T-helper 17 cell (primary cell): ENCODE measurements at regions not wholly inside any gene's neighbourhood (a gene's known extent, or its start where the extent isn't known, plus 50 kb on each side); places are given as distances from the start of the nearest gene placed in this dataset.

Experiments used
- ATAC-seq: fragments of 150-1000 bp; cut with Tn5 transposase; 2 replicates; pipeline ENCODE4 v1.10.0; 2021; ENCODE audit warnings: mild to moderate bottlenecking, moderate library complexity
- DNase-seq, 3 donors: peaks; one replicate each; pipeline versions ENCODE4 v3.0.0 to v3.0.0-alpha.2; 2020 to 2021
- H3K9me3 ChIP-seq: one replicate; pipeline ENCODE4 v1.7.0; 2013; ENCODE audit warnings: low read length, mild to moderate bottlenecking; ENCODE audit not compliant: control insufficient read depth, poor library complexity, severe bottlenecking
- H3K27ac Mint-ChIP-seq: one replicate; pipeline ENCODE4 v1.8.0; 2022; ENCODE audit warnings: mild to moderate bottlenecking, moderate library complexity, mixed read lengths
- H3K27me3 Mint-ChIP-seq: one replicate; pipeline ENCODE4 v1.8.0; 2022; ENCODE audit warnings: mixed read lengths
- H3K36me3 Mint-ChIP-seq: one replicate; pipeline ENCODE4 v1.8.0; 2022; ENCODE audit warnings: low read depth, mixed read lengths
- H3K4me1 Mint-ChIP-seq: one replicate; pipeline ENCODE4 v1.8.0; 2022; ENCODE audit warnings: mild to moderate bottlenecking, mixed read lengths
- H3K4me3 Mint-ChIP-seq: one replicate; pipeline ENCODE4 v1.8.0; 2022; ENCODE audit warnings: mild to moderate bottlenecking, moderate library complexity, mixed read lengths

DNA sequence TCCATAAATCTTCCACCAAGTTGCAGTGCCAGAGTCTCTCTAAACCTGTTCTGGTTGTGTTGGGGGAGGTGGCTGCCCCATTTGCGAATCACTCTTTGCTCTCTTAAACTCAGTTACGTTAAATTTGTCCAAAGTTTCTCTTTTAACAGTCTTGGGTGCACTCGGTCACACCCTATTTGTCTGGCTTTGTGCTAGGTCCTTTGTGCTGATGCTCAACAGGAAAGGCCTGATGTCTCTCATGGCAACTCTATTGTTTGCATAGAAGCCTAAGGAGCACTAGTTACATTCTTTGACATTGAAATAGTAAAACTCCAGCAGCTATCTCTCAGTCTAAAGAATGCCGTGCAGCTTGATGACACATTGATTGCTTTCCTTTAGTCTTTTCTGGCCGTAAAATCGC, 105.1 kb downstream of the TRMT11 start:
- no peak overlapping the region for H3K27ac Mint-ChIP-seq
- no peaks in the 10 kb centered on the region for H3K9me3 ChIP-seq
- H3K4me3 Mint-ChIP-seq = no peak overlapping the region
- no peak for ATAC-seq
- H3K4me1 Mint-ChIP-seq = peaks cover 3% of the 10 kb centered on the region
- no peak for DNase-seq
- peaks cover 3% of the 10 kb centered on the region for H3K36me3 Mint-ChIP-seq
- H3K27me3 Mint-ChIP-seq = no peaks in the 10 kb centered on the region

DNA sequence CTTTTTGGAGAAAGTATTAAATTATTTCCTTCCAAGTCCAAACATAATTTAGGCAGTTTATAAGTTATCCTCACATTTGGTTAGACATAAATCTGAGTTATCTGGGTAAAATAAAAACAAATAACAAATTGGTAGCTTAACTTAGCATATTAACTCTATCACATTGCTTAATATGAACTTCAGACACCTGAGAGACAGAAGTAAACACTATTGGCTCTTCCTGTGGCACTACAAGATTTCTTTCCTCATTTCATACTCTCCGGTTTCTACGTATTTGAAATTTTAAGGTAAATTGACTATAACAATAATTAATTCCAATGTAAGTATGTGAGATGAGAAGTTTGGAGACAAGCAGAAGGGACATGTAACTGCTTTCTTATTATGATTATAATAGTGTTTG, 106.8 kb downstream of the TRMT11 start:
- DNase-seq (no peak), ATAC-seq (no peak)
- Mint-ChIP-seq H3K27ac (no peak overlapping the region), H3K4me1 (no peaks in the 10 kb centered on the region), H3K36me3 (peaks cover 1% of the 10 kb centered on the region), H3K4me3 (no peak overlapping the region), H3K27me3 (no peaks in the 10 kb centered on the region)
- no peaks in the 10 kb centered on the region for H3K9me3 ChIP-seq

DNA sequence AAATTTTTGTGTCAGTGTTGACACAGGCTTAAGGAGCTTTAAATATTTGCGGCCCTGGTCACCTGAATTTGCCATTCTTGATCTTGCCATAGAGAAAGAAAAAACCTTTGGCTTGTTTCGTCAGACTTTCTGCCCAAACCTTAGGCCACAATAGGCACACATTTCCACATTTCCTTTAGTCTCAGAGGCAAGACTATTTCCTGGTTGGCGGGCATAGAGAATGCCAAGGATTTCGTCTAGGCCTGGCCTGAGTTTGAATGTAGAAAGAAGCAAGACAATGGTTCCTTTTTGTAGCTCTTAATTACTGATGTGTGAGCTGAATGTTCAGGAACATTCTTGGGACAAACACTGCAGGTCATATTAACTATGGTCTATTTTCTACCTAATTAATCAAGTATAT, 108.1 kb downstream of the TRMT11 start:
- Mint-ChIP-seq H3K36me3 (peaks cover 2% of the 10 kb centered on the region), H3K4me3 (no peak overlapping the region), H3K27me3 (no peaks in the 10 kb centered on the region), H3K4me1 (no peaks in the 10 kb centered on the region), H3K27ac (no peak overlapping the region)
- DNase-seq (no peak), ATAC-seq (no peak)
- H3K9me3 ChIP-seq = no peaks in the 10 kb centered on the region

DNA sequence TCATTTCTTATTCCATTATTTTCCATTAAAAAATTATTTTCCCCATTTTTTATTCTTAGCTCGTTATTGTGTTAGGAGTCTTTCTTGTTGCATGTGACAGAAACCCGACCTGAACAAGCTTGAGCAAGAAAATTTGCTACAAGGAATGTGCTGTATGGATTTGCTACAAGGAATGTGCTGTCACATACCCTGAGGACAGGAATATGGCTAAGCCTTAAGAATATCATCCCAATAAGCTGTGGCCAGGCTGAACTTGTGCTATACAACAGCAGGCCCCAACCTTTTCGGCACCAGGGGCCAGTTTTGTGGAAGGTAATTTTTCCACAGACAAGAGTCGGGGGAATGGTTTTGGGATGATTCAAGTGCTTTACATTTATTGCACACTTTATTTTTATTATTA, 114.0 kb downstream of the TRMT11 start:
- Mint-ChIP-seq H3K4me3 (no peak overlapping the region), H3K27me3 (no peaks in the 10 kb centered on the region), H3K27ac (no peak overlapping the region), H3K36me3 (peaks cover 2% of the 10 kb centered on the region), H3K4me1 (no peaks in the 10 kb centered on the region)
- no peak for DNase-seq
- H3K9me3 ChIP-seq = no peaks in the 10 kb centered on the region
- ATAC-seq = no peak

DNA sequence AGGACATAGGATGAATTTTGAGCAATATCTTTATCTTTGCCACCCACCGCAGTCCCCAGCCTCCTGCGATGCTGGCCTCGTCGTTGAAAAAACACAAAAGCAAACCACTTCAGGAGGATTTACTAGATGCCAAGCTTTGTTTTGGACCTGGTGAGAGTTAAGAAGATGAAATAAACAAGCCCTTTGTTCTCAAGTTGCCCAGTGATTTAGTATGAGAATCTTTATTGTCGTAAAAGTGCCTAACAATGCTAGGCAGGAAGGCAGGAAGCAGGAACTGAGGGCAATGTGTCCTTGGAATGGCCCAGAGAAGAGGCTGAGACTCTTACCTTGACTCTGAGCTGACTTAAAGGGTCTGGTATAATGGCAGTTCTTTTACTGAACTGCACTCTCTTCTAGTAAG, 116.0 kb downstream of the TRMT11 start:
- DNase-seq (no peak), ATAC-seq (no peak)
- H3K36me3 Mint-ChIP-seq = peaks cover 2% of the 10 kb centered on the region
- H3K27me3 Mint-ChIP-seq = no peaks in the 10 kb centered on the region
- H3K4me1 Mint-ChIP-seq = no peaks in the 10 kb centered on the region
- H3K27ac Mint-ChIP-seq = no peak overlapping the region
- H3K4me3 Mint-ChIP-seq = no peak overlapping the region
- H3K9me3 ChIP-seq = no peaks in the 10 kb centered on the region

DNA sequence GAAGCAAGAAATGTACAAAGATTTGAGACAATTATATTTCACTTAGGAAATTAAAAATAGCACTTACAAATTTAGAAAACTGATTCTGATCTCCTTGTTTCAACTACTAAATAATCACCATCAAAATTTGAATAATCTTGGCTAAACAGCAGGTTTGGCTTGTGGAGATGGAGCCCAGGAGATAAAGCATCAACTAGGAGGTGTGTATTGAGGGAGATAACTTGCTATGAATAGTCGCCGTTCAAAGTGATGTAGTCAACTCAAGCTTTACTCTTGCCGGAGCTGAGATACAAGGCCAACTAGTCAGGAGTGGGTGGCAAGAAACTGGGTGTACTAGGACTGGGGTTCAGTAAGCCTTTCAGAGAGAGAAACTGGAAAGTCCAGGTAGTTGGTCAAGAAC, 117.7 kb downstream of the TRMT11 start:
- no peaks in the 10 kb centered on the region for H3K9me3 ChIP-seq
- Mint-ChIP-seq H3K36me3 (no peaks in the 10 kb centered on the region), H3K4me3 (no peak overlapping the region), H3K27me3 (no peaks in the 10 kb centered on the region), H3K27ac (no peak overlapping the region), H3K4me1 (no peaks in the 10 kb centered on the region)
- no peak for ATAC-seq
- no peak for DNase-seq

DNA sequence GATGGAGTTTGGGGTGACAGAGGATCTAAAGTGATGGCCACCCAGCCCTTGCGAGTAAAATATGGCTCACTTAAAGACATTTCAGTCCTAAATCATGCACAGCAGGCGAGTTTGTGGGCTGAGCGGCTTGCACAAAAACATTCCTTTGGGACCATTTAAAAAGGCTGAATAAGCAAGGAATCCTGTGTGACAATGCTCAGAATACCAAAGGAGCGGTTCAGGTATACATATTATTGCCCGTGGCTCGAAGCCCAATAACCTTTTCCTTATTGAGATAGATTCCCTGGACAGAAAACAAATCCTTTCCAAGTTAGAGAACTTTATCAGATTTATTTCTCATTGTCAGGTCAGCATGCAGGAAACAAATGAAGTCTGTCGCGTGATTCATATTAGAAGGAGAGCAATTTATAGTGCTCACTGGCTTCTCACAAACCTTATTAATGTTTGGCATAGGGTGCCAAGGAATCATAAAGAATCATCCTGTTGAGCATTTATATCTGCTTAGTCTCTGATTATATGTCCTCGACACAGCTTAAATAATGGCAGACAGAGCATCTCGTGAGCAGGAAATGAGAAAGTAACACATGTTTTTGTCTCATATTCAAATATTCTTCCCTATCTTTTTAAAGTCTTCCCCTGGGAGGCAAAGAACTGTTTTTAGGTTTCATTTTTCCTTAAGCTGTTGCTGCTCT, 121.3 kb downstream of the TRMT11 start:
- Mint-ChIP-seq H3K36me3 (no peaks in the 10 kb centered on the region), H3K4me3 (no peak overlapping the region), H3K4me1 (no peaks in the 10 kb centered on the region), H3K27ac (no peak overlapping the region), H3K27me3 (no peaks in the 10 kb centered on the region)
- no peak for ATAC-seq
- DNase-seq = no peak
- no peaks in the 10 kb centered on the region for H3K9me3 ChIP-seq

DNA sequence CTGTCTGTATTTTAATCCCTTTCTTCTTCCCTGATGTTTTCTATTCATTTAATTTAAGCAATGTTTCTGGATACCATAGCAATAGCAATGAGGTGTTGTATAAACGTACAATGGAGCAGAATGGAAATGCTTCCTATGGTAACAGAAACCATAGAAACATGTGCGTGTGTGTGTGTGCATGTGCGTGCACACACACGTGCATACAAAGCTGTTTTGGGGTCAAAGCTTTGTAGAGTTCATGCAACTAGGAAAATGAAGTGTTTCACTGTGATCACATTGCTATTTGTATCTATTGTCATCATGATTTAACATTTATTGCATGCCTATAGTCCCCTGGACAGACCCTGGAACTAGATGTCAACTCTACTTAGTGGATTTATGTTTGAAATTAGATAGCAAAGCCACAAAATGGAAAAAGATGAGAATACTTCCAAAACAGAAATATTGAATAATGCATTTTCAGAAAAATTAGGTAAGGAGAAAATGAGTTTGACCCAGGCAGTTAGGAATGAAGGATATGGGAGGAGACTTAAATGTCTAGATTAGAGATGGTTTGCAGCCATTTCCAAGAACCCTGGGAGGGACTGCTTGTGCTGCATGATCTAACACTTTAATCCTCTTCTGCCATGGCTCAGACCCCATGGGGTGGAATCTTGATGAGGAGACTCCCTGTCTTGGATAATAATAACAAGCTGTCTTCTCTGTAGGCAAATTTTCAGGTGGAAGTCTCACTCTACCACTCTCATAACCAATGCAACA, 124.4 kb downstream of the TRMT11 start:
- DNase-seq = no peak
- Mint-ChIP-seq H3K27me3 (no peaks in the 10 kb centered on the region), H3K27ac (no peak overlapping the region), H3K36me3 (peaks cover 3% of the 10 kb centered on the region), H3K4me1 (no peaks in the 10 kb centered on the region), H3K4me3 (no peak overlapping the region)
- no peaks in the 10 kb centered on the region for H3K9me3 ChIP-seq
- ATAC-seq = no peak

DNA sequence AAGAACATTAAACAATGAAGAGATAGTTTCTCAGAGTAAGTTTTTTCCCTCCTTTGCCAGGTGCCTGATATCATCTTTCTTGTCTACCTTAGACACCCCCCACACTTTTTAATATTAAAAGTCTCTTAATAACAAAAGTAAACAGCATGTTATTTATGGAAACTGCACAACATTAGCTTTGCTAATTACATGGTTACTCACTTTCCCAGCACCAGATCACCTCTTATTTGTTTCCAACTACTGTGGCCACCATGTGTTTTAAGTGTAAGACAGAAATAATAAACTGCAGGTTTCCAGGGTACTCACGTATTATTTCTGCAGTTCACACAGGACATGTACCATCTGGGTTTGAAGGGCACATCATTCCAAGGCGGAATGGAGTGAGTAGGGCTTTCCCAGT, 125.0 kb downstream of the TRMT11 start:
- H3K9me3 ChIP-seq = no peaks in the 10 kb centered on the region
- no peak for DNase-seq
- H3K4me1 Mint-ChIP-seq = no peaks in the 10 kb centered on the region
- ATAC-seq = no peak
- no peak overlapping the region for H3K4me3 Mint-ChIP-seq
- no peak overlapping the region for H3K27ac Mint-ChIP-seq
- H3K36me3 Mint-ChIP-seq = peaks cover 3% of the 10 kb centered on the region
- no peaks in the 10 kb centered on the region for H3K27me3 Mint-ChIP-seq

DNA sequence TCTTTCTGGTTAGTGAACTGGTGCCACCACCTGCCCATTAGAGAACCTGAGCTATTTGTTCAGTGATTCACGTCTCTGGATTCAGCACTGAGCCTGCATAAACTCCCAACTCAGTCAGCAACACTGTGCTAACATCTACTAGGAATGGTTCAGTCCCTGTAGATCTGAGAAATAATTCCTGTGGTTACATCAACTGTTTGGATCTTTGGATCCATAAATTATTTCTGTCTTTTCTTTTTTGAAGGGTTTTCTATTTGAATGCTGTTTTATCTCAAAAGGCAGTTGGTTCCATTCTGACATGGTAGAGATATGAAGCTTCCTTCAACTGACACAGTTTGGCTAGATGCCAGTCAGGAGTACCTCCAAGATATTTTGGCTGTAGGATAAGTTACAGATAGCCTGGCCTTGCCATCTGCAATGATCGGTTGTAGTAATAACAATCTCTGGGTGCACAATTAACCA, 125.9 kb downstream of the TRMT11 start:
- Mint-ChIP-seq H3K4me1 (no peaks in the 10 kb centered on the region), H3K27ac (no peak overlapping the region), H3K27me3 (no peaks in the 10 kb centered on the region), H3K36me3 (peaks cover 3% of the 10 kb centered on the region), H3K4me3 (no peak overlapping the region)
- DNase-seq = no peak
- no peak for ATAC-seq
- H3K9me3 ChIP-seq = no peaks in the 10 kb centered on the region

DNA sequence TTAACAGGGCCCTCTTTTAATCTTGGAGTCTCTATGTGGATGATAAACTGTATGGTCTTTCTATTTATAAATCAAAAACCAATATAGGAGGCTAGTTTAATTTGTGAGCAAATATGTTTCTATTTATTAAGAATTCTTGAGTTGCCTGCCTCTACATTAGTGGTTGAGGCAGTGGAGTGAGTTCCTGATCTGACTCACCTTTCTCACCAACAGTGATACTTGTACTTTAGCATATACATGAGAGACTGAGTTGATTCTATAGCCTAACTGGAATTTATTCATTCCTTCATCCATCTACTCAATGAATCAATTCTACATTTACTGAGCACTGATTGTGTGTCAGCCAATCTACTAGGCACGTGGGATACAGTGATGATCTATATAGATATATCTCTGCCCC, 126.9 kb downstream of the TRMT11 start:
- H3K9me3 ChIP-seq = no peaks in the 10 kb centered on the region
- no peaks in the 10 kb centered on the region for H3K4me1 Mint-ChIP-seq
- H3K4me3 Mint-ChIP-seq = no peak overlapping the region
- DNase-seq (no peak), ATAC-seq (no peak)
- no peak overlapping the region for H3K27ac Mint-ChIP-seq
- peaks cover 3% of the 10 kb centered on the region for H3K36me3 Mint-ChIP-seq
- no peaks in the 10 kb centered on the region for H3K27me3 Mint-ChIP-seq

DNA sequence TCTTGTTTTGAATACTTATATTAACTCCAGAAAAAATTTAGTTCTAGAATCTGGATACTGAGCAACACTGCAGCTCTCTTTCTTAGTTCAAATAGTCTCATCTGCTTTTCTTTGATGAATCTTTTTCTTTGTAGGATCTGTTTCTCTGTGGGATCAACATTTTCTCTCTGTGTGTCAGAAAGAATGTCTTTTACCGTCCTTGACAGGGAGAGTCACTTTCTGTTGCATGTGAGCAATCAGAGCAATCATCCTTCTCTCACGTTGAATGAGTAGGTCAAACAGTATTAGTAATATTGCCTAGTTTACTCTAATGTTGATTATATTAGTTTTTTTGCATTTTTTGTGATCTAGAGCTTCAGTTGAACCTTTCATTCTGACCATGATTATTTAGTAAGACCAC, 130.9 kb downstream of the TRMT11 start:
- peaks cover 3% of the 10 kb centered on the region for H3K36me3 Mint-ChIP-seq
- H3K4me1 Mint-ChIP-seq = no peaks in the 10 kb centered on the region
- H3K9me3 ChIP-seq = no peaks in the 10 kb centered on the region
- H3K4me3 Mint-ChIP-seq = no peak overlapping the region
- DNase-seq = no peak
- ATAC-seq = no peak
- H3K27me3 Mint-ChIP-seq = no peaks in the 10 kb centered on the region
- no peak overlapping the region for H3K27ac Mint-ChIP-seq

DNA sequence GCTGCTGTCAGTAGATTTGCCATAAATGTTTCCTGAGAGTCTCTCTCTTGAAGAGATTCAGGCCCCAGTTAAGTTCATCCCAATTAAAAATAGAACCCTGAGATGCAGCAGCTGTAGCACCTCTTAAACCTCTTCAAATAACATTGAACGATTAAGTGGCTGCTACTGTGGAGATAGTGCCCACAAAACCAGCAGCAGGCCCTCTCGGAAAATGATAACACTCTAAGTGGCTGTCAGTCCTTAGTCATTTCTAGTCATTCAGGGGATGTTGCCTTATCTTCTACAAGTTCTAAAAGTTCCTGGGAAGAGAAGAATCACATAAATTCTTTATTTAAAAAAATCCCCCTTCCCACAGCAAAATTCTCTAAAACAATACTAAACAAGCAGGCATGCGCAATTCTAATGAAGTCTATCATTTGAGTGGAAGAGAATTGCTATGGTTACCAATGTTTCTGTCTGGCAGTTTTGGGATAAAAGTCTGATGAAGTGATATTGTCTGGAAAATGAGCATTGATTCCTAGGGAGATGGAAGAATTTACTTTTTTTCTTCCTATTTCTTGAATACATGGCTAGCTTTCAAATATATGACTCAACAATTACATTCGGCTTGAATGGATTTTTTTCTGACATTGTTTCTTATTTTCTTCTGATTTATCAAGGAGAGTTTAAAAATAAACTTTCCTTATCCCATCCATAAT, 131.9 kb downstream of the TRMT11 start:
- no peaks in the 10 kb centered on the region for H3K9me3 ChIP-seq
- ATAC-seq (no peak), DNase-seq (no peak)
- Mint-ChIP-seq H3K4me3 (no peak overlapping the region), H3K4me1 (no peaks in the 10 kb centered on the region), H3K27ac (no peak overlapping the region), H3K36me3 (peaks cover 3% of the 10 kb centered on the region), H3K27me3 (no peaks in the 10 kb centered on the region)
